ENCODE measurements at regions not wholly inside any gene's neighbourhood (a gene's known extent, or its start where the extent isn't known, plus 50 kb on each side); places are given as distances from the start of the nearest gene placed in this dataset.

DNA sequence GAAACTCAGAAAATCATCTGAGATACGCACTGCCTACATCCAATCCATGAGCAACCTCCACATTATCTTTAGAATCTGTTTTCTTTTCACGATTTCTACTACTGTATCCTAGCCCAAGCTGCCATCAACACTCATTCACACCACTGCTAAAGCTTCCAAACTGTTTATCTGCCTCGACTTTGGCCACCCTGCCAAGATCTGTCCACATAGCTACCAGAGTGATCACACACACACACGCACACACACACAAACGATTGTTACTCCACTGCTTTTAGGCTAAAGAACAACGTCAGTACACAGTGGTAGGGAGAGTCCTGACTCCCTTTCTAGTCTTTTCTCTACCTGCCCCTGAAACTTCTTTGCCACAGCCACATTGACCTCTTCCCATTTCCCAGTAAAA lies 142.0 kb downstream of the CCDC71L start:
- intact Hi-C loops (cut with DNase I), result no loop called here

DNA sequence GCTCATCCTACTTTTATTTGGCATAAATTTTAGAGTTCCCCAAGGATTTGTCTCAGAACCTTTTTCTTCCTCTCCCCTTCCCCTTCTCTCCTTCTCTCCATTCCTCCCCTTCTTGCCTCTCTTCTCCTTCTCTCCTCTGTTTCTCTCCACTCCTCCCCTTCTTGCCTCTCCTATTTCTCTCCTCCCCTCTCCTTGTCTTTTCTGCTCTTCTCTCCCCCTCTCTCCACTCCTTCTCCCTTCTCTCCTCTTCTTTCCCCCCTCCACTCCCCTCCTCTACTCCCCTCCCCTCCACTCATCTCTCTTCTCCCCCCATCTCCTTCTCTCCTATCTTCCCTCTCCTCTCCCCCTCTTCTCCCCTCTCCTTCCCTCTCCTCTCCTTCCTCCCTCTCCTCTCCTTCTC lies 142.7 kb downstream of the CCDC71L start:
- TF ChIP-seq CTCF (IDR thresholded peaks at IDR 0.05) (no peak), POLR2A (IDR thresholded peaks at IDR 0.05) (no peak)
- Histone ChIP-seq H3K36me3 (no peaks in the 10 kb centered on the region), H3K27ac (no peak overlapping the region), H3K27me3 (peaks cover 0 to 8% (median 0%) of the 10 kb centered on the region in 4 donors), H3K4me1 (no peaks in the 10 kb centered on the region), H3K4me3 (no peak overlapping the region), H3K9me3 (no peaks in the 10 kb centered on the region)
- no peak for DNase-seq
- intact Hi-C loops (cut with DNase I), result no loop called here

More for the DNA sequence above, 142.0 kb downstream of the CCDC71L start:
- Histone ChIP-seq H3K4me1 (no peaks in the 10 kb centered on the region), H3K27ac (no peak overlapping the region), H3K36me3 (no peaks in the 10 kb centered on the region), H3K9me3 (no peaks in the 10 kb centered on the region), H3K4me3 (no peak overlapping the region), H3K27me3 (peaks cover 0 to 8% (median 0%) of the 10 kb centered on the region in 4 donors)
- TF ChIP-seq POLR2A (IDR thresholded peaks at IDR 0.05) (no peak), CTCF (IDR thresholded peaks at IDR 0.05) (no peak)
- DNase-seq, result no peak
- WGBS, 2 donors, result 64 to 66% methylated on average over 6 of the region's 6 CpGs

DNA sequence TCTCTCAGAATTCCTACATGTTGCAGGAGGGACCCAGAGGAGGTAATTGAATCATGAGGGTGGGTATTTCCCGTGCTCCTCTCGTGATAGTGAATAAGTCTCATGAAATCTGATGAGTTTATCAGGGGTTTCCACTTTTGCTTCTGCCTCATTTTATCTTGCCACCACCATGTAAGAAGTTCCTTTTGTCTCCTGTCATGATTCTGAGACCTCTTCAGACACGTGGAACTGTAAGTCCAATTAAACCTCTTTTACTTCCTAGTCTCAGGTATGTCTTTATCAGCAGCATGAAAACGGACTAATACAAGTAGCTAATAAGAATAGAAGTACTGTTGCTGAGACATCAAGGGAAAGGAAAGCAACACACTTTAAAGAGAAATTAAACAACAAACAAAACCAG lies 143.4 kb downstream of the CCDC71L start:
- Histone ChIP-seq H3K9me3 (no peaks in the 10 kb centered on the region), H3K4me3 (no peak overlapping the region), H3K4me1 (no peaks in the 10 kb centered on the region), H3K36me3 (no peaks in the 10 kb centered on the region), H3K27ac (no peak overlapping the region), H3K27me3 (peaks cover 0 to 8% (median 0%) of the 10 kb centered on the region in 4 donors)
- no peak for DNase-seq
- intact Hi-C loops (cut with DNase I), result no loop called here
- TF ChIP-seq POLR2A (IDR thresholded peaks at IDR 0.05), result no peak
- no peak for TF ChIP-seq CTCF (IDR thresholded peaks at IDR 0.05)
- WGBS, 2 donors, result 80 to 85% methylated on average over 4 of the region's 4 CpGs

DNA sequence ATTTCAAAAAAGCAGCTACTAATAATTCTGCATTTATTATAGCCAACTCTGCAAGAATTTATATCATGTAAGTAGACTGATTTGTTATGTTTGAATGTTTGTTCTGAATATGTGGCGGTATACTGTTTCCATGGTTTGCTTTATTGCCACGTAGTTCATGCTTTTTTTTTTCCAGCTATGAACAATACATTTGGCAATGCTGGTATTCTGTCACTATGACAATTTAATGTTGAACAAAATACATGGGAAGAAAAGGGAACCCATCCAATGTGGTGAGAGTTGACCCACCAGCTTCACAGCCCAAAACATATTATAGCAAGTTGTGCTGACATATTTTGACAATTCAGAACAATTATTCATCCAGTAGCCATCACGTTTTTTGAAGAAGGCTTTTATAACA lies 145.6 kb downstream of the CCDC71L start:
- H3K4me3 ChIP-seq, result no peak overlapping the region
- H3K4me1 ChIP-seq, result no peaks in the 10 kb centered on the region
- 40 to 55% methylated on average over 3 of the region's 3 CpGs for WGBS, 2 donors
- H3K36me3 ChIP-seq, result no peaks in the 10 kb centered on the region
- intact Hi-C loops (cut with DNase I), result no loop called here
- H3K27ac ChIP-seq, result no peak overlapping the region
- TF ChIP-seq CTCF (IDR thresholded peaks at IDR 0.05) (no peak), POLR2A (IDR thresholded peaks at IDR 0.05) (no peak)
- no peaks in the 10 kb centered on the region for H3K9me3 ChIP-seq
- DNase-seq, result no peak
- H3K27me3 ChIP-seq, result peaks cover 0 to 7% (median 2%) of the 10 kb centered on the region in 4 donors

DNA sequence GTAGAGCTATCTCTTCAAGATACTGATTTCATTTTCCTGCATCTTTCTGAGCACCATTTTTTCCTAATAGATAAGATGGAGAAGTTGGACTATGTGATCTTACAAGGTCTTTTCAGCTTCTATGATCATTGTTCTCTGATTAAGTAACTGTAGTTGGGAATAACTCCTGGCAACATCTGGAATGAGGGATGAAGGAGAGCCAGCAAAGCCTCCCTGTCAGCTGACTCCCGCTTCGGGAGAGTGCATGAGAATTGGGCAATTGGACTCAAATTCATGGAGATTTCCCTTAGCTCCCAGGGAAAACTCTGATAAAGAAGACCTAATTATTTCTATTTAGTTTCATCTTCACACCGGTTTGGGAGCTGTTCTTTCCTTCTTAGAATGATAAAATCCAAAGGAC lies 146.1 kb downstream of the CCDC71L start:
- H3K4me3 ChIP-seq, result no peak overlapping the region
- WGBS, 2 donors, result 51 to 62% methylated on average over 3 of the region's 3 CpGs
- H3K4me1 ChIP-seq, result no peaks in the 10 kb centered on the region
- H3K27me3 ChIP-seq, result peaks cover 0 to 5% (median 2%) of the 10 kb centered on the region in 4 donors
- no peaks in the 10 kb centered on the region for H3K9me3 ChIP-seq
- H3K36me3 ChIP-seq, result no peaks in the 10 kb centered on the region
- TF ChIP-seq POLR2A (IDR thresholded peaks at IDR 0.05) (no peak), CTCF (IDR thresholded peaks at IDR 0.05) (no peak)
- intact Hi-C loops (cut with DNase I), result no loop called here
- H3K27ac ChIP-seq, result no peak overlapping the region
- no peak for DNase-seq
